M059J (cell line): ENCODE measurements at regions not wholly inside any gene's neighbourhood (a gene's known extent, or its start where the extent isn't known, plus 50 kb on each side); places are given as distances from the start of the nearest gene placed in this dataset.
"Not testable (repeated sequence)": the region's sequence is repeated elsewhere in the genome, so short reads cannot be mapped to it uniquely, and the experiment has no call there.

Experiments used
- DNase-seq: peaks from one replicate; pipeline ENCODE4 v3.0.0-alpha.2; 2012; ENCODE audit warnings: low read depth

DNA sequence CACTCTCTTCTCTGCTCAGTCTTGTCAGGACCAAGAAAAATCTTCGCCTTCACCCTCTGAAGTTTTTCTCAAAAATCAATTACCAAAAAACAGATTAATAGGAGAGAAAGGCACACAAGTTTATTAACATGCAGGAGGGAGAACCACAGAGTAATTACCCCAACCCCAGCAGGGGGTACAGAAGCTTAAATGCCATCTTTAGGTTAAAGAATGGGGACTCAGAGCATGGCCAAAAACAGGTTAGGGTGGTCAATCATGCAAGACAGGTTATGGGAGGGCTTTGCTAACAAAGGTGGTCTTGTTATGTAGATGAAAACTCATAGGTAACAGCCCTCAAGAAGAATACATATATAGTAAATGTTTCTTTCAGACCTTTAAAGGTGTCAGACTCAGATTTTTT is 100.5 kb upstream of the BTN3A2 start:
- no peak for DNase-seq

DNA sequence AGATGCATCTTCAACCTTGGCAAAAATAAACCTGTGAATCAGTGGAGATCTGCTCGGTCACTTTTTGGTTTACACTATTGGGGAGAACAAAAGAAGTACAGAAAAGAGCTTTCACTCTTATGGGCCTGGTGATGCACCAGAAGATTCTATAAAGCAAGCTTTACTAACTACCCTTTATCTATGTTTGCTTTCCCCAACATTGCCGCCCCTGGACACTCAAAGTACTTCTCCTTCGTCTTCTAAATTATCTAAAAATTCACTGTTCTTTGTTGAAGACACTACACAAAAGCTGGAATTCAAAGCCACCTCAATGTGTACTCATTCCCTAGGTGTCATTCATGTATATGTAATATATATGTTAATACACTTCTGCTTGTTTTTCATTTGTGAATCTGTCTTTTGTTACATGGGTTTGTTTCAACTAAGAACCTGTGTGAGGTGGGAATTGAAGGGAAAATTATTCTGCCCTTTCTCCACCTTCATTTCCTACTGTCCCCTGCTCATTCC is 97.9 kb upstream of the BTN3A2 start:
- DNase-seq, result peak; percentile 31

DNA sequence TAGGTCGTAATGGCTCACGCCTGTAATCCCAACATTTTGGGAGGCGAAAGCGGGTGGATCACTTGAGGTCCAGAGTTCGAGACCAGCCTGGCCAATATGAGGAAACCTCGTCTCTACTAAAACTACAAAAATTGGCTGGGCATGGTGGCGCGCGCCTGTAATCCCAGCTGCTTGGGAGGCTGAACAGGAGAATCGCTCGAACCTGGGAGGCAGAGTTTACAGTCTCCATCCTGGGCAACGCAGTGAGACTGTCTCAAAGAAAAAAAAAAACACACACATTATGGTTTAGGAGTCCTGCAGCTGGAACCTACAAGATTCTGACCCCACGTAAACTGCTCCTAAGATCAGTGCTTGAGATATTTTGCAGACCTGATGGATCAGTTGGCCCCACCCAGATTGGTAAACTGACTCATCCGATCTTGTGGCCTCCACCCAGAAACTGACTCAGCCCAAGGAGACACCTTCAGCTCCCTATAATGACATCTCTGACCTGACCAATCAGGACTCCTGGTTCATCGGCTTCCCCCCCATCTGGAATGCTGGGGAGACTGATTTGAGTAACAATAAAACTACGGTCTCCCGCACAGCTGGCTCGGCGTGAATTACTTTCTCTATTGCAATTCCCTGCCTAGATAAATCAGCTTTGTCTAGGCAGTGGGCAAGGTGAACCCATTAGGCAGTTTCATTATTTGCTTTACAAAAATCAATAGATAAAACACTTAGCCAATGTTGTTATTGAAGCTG is 96.2 kb upstream of the BTN3A2 start:
- DNase-seq, result peak; percentile 97

DNA sequence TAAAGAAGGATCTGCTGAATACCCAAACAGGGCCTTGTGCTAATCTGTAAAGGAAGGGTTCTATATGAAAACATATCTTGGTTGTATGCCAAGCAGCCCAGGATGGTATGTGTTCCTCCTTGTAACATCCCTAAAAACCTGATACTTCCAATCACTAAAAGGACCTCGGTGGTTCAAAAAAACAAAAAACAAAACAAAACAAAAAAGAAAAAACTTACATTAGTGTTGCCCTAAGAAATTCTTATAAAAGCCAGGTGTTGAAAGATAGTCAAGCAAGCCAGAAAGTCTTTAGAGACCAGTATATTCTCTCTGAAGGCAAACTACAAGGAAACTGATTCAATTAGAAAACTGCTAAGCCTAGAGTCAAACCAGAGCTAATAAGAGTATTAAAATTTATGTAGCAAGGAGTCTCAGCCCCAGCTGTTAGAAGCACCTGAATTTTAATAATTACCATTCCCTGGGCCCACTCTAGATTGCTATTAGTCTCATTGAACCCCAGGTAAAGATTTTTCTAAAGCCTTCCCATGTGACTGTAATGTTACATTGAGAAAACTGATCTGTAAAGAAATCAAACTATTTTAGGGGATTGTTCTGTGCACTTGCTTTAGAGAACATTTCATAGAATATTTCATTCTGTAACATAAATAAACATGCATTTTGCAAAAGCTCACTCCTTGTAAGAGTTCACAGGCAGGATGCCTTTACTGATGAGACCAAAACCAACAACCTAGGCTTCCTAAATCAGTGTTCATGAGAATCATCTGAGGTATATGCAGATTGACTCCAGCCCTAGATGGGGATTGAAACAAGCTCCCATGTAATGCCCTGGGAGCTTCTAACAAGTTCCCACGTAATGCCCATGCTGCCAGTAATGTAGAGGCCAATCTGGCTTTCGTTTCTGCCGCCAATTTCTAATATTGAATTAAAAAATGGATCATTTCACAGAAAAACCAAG is 95.2 kb upstream of the BTN3A2 start:
- DNase-seq, result peak; percentile 73

DNA sequence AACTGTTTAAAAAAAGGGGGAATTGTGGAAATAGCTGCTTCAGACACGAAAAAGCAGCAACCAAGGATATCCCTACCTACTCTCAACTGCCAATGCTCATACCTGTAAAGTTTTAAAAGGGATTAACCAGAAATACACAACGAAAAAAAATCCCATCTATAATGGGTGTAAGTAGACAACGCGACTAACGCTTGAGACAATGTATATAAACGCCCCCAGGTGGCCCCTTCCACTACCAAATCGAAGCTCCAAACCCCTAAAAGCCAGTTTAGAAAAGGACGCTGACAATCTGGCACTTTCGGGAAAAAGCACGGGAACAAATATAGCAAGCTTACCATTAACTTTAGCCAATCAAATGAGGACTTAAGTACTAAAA is 94.5 kb upstream of the BTN3A2 start:
- DNase-seq, result no peak

DNA sequence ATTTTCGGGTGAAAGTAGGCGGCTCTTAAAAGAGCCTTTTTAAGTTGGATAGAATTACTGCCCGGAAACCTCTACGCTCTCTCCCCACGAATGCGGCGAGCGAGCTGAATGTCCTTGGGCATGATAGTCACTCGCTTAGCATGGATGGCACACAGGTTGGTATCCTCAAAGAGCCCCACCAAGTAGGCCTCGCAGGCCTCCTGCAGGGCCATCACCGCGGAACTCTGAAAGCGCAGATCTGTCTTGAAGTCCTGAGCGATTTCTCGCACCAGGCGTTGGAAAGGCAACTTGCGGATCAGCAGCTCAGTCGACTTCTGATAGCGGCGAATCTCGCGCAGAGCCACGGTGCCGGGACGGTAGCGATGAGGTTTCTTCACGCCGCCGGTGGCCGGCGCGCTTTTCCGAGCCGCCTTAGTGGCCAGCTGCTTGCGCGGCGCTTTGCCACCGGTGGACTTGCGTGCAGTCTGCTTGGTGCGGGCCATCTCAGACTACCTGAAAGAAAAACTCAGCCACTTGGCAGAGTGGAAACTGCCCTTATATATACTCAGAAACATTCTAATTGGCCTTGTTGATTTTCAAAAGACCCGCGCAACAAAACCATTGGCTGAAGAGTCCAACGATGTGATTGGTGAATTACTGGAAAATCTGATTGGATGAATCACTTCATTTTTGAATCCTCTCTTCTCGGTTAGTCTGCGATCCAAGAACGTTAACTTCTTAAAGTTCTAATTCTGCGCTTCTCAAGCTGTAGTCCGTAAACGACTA is 93.9 kb upstream of the BTN3A2 start:
- DNase-seq, result peak; percentile 98

DNA sequence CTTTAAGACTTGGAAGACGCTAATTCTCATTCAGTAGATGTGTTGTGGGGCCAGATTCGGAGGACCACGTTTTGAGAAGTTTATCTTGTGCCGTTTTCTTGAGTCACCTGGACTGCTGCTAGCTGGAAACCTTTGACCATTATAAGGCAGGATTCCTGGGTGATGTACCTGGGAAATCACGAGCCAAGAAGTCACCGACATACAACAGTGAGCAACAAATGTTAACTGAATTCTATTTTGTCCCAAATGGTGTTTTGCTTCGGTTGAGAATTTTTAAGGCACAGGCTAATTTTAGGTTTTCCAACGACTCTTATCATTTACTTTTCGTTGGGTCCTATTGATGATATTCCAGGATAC is 93.4 kb upstream of the BTN3A2 start:
- DNase-seq, result no peak

DNA sequence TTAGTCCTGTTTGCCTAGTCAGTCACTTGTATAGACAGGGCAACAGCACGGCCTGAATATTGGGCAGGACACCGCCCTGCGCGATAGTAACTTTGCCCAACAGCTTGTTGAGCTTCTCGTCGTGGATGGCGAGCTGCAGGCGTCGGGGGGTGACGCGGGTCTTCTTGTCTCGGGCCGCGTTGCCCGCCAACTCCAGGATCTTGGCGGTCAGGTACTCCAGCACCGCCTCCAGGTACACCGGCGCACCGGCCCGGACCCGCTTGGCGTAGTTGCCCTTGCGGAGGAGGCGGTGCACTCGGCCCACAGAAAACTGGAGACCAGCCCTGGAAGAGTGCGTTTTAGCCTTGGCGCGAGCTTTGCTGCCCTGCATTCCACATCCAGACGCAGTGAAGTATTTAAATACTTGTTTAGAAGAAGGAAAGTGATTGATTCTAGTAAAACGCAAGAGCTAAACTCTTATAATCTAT is 92.8 kb upstream of the BTN3A2 start:
- DNase-seq, result no peak

DNA sequence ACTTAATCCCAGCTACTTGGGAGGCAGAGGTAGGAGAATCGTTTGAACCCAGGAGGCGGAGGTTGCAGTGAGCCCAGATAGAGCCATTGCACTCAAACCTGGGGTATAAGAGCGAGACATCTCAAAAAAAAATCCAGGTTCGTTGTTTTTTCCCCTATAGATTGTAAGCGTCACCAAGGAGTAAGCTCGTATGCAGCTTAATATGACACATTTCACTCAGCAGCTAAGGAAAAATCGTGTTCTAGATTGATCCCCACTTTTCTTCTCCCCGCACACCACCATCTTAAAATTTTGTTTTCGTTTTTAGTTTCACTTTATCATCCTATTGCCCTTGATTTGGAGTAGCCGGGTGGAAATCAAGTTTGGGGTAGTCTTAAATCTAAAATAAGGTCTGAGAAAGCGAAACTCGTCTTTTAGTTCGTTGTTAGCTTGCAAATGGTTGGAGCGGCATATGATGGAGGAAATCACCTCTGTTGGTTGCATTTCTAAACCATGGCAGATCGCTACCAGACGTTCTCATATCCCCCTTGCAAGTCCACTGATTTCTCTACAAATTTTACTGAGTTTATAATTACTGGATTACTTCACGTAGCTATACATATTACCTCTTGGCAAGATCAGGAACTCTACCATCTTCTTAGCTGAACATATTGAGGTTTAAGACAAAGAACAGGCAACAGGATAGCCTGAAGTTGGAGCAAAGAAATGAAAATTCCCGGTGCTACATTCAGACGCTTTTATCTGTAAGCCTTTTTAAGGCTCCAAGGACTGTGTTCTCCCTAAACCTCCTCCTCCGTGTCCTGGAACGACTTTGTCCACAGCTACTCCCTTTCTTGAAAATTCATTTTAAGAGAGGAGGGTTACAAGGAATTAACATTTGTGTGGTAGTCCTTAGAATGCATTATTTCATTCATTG is 91.1 kb upstream of the BTN3A2 start:
- peak; percentile 73 for DNase-seq

DNA sequence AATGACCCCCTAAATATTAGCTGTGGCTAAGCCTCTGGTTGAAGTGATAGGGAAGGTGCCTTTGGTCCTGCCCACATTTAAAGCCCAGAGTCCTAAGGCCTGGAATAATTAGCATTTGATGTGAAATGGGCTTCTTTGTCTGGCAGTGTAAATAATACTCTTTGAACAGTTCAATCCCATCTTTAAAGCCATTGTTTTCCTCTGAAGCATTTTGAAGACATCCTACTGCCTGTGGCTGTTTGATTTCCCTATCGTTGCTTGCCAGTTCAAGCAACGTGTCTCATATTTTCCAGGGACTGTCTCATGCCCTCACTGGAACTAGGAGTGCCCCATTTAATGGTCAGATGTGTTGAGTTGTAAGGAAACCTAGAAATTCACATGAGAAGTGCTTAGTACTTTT is 89.3 kb upstream of the BTN3A2 start:
- peak; percentile 49 for DNase-seq

DNA sequence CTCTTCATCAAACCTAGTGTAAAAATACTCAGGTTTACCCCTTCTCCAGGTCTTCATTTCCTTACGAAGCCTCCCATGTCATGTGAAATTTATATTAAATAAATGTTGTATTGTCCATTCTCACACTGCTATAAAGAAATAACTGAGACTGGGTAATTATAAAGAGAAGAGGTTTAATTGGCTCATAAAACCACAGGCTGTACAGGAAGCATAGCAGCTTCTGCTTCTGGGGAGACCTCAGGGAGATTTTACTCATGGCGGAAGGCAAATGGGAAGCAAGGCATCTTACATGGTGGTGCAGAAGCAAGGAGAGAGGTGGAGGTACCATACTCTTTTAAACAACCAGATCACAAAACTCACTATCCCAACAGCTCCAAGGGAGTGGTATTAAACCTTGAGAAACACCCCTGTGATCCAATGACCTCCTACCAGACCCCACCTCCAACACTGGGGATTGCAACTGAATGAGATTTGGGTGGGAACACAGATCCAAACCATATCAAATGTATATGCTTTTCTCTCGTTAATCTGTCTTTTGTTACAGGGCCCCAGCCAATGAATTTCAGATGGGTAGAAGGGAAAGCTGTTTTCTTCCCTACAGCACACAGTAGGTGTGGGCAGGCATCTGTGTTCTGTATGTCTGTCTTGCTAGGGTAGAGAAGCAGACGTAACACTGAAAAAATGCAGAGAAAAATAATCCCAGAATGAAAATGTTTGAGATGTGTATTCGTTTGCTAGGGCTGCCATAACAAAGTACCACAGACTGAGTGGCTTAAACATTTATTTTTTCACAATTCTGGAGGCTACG is 88.0 kb upstream of the BTN3A2 start:
- no peak for DNase-seq

DNA sequence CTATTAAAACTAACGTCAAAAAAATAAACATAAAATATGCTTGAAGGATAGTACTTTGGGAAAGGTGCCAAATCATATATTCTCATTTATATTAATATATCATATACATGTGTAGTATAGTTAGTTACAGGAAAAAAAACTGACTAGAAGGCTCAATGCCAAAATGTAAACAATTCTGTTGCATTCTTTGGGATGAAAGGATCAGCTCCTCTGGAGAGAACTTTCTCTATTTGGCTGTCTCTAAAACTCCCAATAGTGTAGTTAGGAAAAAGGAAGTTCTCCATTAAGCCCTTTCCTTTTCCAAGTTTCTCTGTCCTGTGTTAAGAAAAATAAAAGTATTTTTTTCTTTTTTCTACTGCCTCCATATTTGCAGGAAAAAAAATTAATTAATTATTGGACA is 86.5 kb upstream of the BTN3A2 start:
- DNase-seq, result no peak

DNA sequence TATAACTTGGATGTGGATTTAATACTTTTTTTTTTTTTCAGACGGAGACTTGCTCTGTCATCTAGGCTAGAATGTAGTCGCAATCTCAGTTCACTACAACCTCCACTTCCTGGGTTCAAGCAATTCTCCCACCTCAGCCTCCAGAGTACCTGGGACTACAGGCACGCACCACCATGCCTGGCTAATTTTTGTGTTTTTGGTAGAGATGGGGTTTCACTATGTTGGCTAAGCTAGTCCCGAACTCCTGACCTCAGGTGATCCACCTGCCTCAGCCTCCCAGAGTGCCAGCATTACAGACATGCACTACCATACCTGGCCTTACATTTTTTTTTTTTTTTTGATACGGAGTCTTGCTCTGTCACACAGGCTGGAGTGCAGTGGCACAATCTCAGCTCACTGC is 85.6 kb upstream of the BTN3A2 start:
- DNase-seq, result not testable (repeated sequence)

DNA sequence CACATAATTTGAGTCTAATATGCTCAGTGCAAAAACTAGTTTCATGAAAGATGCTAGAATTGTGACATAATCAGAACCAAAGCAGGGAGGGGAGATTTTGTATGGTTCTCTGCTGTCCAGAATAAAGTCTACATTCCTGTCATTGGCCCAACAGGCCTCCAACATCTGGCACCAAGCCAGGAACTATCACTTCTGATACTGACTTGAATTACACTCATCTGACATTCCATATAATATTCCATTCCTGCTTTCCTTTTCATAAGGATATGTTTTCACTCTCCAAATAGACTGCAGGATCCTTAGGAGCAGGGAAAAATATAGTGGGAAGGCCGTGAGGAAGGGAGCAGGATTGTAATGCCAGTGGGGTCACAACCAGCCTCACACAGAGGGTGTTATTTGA is 84.6 kb upstream of the BTN3A2 start:
- DNase-seq, result no peak

DNA sequence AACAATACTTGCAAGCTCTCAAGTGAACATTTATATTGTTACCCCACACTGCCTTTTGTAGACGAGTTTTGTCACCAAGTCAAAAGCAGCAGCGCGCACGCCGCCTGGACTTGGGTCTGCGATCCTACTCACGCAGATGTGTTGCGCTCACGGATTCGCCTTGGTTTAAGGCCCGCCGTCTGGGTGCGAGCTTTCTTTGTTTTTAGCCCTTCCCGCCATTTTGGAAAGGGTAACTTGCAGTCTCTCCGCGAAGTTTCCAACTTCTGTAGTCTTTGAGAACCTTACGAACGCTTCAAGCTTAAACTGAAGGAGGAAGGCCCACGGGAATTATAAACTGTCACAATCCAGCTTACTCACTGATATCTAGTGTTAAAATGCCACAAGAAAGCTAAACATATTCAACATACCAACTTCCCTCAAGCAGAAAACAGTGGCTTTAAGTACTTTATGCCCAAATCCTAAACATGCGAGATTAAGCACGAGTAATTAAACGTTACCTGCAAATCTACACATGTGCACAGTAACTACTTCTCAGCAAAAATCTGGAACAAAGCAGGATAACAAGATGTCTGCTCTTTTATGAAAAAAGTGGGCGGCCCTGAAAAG is 80.4 kb upstream of the BTN3A2 start:
- peak; percentile 63 for DNase-seq

DNA sequence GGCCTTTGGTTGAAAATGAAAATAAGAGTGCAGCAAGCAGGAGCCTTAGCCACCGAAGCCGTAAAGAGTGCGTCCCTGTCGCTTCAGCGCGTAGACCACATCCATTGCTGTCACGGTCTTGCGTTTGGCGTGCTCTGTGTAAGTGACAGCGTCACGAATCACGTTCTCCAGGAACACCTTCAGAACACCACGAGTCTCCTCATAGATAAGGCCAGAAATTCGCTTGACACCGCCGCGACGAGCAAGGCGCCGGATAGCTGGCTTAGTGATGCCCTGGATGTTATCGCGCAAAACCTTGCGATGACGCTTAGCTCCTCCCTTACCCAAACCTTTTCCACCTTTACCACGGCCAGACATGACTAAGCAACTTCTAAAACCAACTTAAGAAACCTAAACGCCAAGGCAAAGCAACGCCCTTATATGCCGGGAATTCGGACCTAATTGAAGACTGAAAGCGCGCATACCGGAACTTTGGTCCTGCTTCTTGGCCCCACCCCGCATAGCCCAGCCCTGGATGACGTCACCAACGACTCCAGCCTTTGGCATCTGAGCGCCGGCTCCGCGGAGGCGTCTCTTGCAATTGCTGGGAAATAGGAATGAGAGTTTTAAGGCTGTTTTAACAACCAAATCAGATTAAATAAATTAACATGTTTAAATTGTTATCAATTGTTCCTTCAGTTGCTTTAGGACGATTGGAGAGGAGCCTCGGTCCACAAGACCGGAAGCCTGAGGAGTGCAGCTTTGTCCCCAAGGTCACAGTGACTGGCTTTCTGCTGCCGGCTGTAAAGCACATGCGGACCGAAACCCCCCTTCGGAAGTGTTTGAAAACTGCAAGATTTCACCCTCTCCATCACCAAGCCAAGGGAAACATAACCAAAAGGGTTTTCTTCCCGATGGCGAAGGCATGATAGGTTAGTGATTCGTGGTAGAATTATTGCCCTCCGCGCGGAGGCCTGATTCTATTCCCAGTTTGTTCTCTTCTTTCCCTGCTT is 79.6 kb upstream of the BTN3A2 start:
- DNase-seq, result peak; percentile 100

DNA sequence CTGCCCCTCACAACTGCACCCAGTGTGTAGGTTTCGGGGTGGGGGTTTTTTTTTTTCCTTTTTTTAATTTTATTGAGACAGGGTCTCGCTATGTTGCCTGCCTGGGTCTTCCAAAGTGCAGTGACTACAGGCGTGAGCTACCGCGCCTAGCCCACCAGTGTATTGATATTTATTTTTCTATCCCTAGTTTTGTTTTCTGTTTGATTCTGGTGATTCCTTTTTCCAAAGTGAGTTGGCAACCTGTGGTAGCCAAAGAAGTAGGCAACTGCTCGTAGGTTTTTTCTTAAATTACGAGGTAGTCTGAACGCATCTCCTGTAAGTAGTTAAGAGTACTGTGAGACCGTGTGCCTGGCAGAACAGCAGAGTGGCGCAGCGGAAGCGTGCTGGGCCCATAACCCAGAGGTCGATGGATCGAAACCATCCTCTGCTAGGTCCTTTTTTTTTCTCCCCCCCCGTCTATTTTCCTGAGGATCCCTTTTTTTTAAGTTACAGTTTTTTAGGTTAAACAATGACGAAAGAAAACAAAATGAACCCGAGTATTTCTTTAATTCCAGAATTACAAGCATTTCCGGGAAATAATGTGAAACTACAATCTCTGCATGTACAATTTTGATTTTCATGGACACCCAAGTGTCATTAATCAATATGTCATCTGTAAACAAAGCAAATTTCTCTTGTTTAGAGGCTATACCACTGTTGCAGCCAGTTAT is 78.7 kb upstream of the BTN3A2 start:
- DNase-seq, result peak; percentile 74

DNA sequence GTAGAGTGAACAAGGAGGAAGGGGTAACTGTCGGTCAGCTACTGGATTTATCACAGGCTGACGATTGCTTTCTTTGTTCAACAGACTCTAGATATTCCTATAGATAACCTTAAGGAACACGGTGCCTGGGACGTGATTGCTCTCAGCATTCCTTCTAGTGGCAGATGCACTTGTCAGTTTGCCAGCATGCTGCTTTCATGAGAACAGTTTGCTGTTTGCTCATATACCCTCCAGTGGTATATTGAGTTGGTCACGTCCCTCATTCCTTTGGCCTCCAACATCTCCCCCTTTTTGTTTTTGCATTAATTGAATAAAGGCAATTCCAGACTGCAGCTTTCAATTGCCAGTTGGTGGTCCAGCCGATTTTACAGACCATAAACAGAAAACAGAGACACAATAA is 76.8 kb upstream of the BTN3A2 start:
- no peak for DNase-seq
